ENCODE measurements at regions not wholly inside any gene's neighbourhood (a gene's known extent, or its start where the extent isn't known, plus 50 kb on each side); places are given as distances from the start of the nearest gene placed in this dataset.

- no peak for DNase-seq
Measured at GRCh38 chr14:62247266-62247665, 485.0 kb downstream of the SNAPC1 start.

- DNase-seq = no peak
Measured at GRCh38 chr14:62251237-62251636, 489.0 kb downstream of the SNAPC1 start.

DNA sequence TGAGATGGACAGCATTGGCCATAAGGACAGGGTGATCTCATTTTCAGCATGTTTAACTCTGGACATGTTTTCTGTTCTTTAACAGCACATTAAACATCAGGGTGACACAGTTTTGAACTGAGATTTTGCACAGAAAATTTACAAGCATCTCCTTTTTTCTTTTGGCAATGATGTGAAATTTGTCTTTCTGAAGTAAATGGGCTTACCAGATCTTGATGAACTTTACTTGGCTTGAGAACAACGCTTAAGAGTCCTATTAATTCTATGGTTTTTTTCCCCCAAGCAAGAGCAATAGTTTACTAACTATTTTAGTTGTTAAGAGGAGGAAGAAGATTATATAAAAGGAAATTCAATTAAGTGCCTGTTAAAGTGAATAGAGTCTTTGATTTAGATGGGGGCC, 491.0 kb downstream of the SNAPC1 start:
- no peak for DNase-seq

- DNase-seq = no peak
Measured at GRCh38 chr14:62253911-62254310, 491.7 kb downstream of the SNAPC1 start.

- DNase-seq = no peak
Measured at GRCh38 chr14:62269204-62269603, 507.0 kb downstream of the SNAPC1 start.

DNA sequence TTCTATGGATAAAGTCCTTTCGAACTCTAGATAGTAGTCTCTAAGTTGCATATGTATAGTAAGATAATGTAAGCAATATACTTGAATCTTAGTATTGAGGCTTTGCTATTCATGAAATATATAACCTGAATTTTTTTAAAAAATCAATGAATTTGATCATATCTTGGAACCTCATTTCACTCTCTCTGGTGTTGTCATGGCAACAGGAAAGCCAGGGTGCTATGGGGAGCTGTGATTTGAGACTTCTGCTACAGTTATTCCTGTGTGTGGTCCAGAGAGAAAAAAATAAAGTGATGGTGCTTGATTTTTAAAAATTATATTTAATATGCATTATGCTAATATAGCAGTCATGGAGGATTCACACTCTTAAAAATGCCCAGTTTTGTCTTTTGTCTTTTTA, 508.0 kb downstream of the SNAPC1 start:
- no peak for DNase-seq

DNA sequence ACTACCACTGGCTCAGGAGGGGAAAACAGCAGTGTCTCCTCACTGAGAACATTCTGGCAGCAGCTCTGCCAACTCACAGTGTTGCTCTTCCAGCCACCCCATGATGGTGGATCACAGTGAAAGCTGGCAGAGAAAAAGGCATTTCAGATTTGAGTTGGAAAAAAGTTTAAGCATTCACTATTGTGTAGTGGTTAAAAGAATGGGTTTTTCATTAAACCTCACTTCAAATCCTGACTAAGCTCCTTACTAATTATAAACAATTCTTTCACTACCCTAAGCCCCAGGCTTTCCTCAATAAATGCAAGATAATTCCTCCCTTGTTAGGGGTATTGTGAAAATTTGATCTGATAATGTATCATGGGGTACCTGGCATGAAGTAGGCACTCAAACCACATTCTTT, 518.1 kb downstream of the SNAPC1 start:
- DNase-seq = no peak

- DNase-seq = no peak
Measured at GRCh38 chr14:62283837-62284236, 521.6 kb downstream of the SNAPC1 start.

DNA sequence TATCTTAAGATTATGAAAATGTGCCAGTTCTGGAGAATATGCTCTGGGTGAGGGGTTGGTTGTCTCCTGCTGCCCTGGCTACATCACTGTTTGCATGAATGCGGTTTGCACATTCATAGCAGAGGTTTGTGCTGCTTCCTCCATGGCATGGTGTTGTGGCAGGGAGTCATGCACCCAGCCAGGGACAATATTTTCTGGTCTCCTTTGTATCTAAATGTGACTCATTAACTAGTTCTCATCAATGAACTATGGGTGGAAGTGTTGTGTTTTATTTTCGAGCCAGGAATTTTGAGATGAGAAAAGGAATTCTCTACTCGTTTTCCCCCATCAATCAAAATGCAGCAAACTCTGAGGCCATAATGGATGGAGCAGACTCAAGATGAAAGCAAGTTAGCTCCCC, 527.3 kb downstream of the SNAPC1 start:
- no peak for DNase-seq

DNA sequence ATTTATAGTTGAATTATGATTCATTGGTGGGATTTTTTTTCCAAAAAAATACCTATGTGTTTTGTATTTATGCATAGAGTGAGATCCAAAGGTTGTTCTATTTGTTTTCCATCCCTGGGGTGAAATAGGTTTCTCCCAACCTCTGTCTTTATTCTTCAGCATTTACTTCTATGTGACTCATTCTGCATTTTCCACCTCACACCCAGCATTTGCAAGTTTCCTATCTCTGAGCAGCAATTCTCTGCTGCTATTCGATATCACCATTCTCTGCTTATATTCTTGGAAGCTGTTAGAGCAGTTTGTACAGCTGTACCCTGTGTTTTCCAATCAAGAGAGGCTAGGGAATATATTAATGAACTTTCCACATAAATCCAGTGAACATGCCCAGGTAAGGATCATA, 538.9 kb downstream of the SNAPC1 start:
- DNase-seq = no peak

GRCh38 chr14:62301911-62302310, 539.7 kb downstream of the SNAPC1 start:
- no peak for DNase-seq

GRCh38 chr14:62303437-62303836, 541.2 kb downstream of the SNAPC1 start:
- no peak for DNase-seq

- no peak for DNase-seq
Measured at GRCh38 chr14:62304257-62304656, 542.0 kb downstream of the SNAPC1 start.

GRCh38 chr14:62307844-62308243, 545.6 kb downstream of the SNAPC1 start:
- no peak for DNase-seq

DNA sequence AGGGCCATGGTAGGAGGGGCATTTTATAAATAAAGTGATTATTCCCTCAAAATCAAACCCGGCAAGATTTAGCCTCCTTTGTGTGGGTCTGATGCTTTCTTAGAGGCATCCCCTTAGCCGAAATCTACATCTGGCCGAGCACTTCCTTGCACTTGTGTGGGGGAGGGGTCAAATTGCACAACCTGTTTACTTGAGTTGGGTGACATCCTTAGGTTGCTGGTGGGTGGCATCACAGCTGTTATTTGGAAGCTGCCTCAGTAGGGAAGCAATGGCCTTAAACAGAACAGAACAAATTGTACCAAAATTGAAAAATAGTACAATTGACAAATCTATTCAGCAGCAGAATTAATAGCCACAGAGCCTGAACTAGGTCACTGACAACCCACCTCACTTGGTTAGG, 546.1 kb downstream of the SNAPC1 start:
- no peak for DNase-seq

- DNase-seq = no peak
Measured at GRCh38 chr14:62308891-62309290, 546.7 kb downstream of the SNAPC1 start.

GRCh38 chr14:62313212-62313611, 551.0 kb downstream of the SNAPC1 start:
- DNase-seq = no peak

DNA sequence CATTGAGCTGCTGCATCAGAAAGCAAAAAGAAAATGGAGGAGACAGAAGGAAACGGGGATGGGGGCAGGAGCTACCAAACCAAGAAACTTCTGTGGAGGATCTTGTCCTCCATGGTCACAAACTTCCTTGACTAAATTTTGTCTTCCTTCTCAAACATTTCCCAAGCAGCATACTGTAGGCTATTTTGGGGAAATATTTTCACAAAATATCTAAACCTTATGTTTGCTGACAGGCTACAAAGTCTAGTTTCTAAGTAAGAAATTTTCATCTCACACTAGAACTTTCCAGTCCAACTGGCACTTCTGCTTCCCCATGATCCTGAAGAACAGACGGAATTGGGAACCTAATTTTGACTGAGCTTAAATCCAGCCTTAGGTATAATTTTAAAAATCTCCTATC, 552.0 kb downstream of the SNAPC1 start:
- no peak for DNase-seq

GRCh38 chr14:62314871-62315270, 552.7 kb downstream of the SNAPC1 start:
- DNase-seq = no peak

DNA sequence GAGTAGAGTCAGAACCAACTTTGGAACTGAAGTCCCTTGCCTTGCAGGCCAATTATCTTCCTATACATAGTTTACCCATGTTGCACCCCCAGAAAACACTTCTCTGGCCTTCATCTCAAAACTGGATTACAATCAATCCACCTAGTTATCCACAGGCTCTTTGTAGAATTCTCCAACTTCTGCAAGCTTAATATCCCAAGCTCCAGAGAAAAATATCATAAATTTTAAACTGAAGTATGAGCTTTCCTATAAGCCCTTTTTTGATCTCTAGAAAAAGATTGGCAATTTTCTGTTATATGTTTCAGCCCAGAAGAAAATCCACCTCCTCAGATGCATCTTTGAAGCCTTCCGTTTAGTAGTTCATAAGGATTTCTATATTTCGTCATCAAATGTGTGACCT, 553.4 kb downstream of the SNAPC1 start:
- no peak for DNase-seq

DNA sequence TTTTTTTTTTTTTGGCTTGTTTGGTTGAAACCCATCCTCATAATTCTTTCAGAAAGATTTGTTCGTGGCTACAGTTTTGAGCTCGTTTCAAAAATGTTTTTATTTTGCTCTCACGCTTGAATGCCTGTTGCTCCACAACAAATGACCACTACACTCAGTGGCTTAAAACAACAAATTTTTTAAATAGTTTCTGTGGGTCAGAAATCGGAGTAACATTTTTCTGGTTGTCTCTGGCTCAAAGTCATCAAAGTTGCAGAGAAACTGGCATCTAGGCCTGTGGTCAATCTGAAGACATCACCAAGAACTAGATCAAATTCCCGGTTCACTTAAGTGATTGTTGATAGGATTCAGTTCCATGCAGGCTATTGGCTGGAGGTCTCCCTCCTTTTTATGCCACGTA, 560.0 kb downstream of the SNAPC1 start:
- DNase-seq = no peak

DNA sequence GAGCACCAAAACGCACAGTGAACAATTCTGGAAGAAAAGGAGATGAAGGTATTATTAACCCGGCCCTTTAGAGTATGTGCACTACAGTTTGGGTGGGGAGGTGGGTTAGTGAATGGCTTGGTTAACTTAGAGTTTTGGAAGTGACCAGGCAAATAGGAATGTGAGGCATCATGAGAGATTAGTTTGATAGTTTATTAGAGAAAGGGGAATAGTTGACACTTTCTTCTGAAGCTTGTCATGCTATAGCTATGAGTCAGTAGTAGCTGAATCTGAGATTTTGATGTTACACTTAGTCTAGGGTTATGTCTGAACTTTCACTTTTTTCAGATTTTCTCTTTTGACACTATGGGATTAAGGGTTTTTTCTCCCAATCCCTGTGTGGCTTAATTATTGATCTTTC, 567.2 kb downstream of the SNAPC1 start:
- DNase-seq = no peak

DNA sequence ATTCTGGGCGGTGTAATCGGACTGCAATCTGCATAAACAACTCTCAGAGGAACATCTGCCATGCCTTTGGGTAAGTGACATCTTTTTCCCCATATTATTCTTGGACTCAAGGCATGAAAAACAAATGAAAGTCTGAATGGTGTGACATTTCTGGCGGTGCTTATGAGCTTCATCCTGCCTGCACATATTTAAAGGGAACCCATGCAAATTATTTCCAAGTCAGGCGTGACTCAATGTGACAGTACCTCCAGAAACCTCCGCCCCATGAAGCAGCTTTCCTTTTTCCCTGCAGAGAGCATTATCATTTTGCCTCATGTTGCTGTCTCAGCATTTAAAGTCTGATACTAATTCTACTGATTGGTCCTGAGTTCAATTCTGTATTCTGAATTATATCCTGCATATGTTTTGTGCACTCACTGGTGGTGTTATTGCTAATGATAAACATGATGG, 585.4 kb downstream of the SNAPC1 start:
- DNase-seq = no peak

DNA sequence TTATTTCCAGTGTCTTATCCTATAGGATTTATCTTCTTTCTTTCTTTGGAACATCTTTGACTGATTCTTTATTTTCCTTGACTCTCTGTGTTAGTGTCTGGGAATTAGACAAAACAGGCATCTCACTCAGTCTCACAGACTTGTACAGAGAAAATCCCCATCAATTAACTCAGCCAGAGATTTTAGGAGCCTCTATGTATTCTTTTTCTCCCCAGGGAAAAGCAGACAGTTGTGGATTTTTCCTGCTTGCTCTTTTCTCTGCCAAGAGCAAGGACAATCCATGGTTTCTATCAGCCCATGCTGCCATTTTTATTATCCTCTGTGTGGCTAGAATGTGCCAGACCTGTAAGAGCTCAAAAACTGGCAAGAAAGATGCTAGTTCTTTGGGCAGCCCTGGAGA, 595.1 kb downstream of the SNAPC1 start:
- DNase-seq = no peak

DNA sequence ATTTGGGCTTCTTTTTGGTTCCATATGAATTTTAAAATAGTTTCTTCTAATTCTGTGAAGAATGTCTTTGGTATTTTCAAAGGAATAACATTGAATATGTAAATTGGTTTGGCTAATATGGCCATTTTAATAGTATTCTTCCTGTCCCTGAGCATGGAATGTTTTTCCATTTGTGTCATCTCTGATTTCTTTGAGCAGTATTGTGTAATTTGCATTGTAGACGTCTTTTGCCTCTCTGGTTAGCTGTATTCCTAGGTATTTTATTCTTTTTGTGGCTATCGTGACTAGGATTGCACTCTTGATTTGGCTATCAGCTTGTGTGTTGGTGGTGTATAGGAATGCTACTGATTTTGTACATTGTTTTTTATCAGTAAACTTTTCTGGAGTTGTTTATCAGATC, 601.9 kb downstream of the SNAPC1 start:
- DNase-seq = no peak
